ENCODE measurements at regions not wholly inside any gene's neighbourhood (a gene's known extent, or its start where the extent isn't known, plus 50 kb on each side); places are given as distances from the start of the nearest gene placed in this dataset.

GRCh38 chr5:68533051-68533450 lies 317.5 kb downstream of the PIK3R1 start:
- TF ChIP-seq, protein P1, sequence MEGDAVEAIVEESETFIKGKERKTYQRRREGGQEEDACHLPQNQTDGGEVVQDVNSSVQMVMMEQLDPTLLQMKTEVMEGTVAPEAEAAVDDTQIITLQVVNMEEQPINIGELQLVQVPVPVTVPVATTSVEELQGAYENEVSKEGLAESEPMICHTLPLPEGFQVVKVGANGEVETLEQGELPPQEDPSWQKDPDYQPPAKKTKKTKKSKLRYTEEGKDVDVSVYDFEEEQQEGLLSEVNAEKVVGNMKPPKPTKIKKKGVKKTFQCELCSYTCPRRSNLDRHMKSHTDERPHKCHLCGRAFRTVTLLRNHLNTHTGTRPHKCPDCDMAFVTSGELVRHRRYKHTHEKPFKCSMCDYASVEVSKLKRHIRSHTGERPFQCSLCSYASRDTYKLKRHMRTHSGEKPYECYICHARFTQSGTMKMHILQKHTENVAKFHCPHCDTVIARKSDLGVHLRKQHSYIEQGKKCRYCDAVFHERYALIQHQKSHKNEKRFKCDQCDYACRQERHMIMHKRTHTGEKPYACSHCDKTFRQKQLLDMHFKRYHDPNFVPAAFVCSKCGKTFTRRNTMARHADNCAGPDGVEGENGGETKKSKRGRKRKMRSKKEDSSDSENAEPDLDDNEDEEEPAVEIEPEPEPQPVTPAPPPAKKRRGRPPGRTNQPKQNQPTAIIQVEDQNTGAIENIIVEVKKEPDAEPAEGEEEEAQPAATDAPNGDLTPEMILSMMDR (IDR thresholded peaks at IDR 0.05) = no peak
- no peak for TF ChIP-seq POLR2A (IDR thresholded peaks at IDR 0.05)
